ENCODE measurements at regions not wholly inside any gene's neighbourhood (a gene's known extent, or its start where the extent isn't known, plus 50 kb on each side); places are given as distances from the start of the nearest gene placed in this dataset.

DNA sequence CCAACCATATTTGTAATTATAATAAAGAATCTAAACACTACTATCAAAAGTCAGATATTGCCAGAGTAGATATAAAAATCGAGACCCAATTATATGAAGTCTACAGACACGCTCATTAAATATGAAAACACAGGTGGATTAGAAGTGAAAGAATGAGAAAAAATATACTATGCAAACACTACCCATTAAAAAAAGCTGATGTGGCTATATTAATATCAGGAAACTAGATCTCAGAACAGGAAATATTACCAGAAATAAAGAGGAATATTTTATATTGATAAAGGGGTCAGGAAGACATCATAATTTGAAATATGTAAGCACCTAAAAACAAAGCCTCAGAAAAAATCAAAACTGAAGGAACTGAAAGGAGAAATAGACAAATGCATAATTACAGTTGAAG lies 88.3 kb downstream of the URB2 start (continued):
- no peak for TF ChIP-seq ZBTB21 (CRISPR knock-in tag; IDR thresholded peaks at IDR 0.05; ENCODE audit: borderline replicate concordance)
- TF ChIP-seq ZNF219 (CRISPR knock-in tag; IDR thresholded peaks at IDR 0.05; ENCODE audit: borderline replicate concordance) = no peak
- no peak for TF ChIP-seq GABPB1 (CRISPR knock-in tag; IDR thresholded peaks at IDR 0.05)
- TF ChIP-seq ESRRA (CRISPR knock-in tag; IDR thresholded peaks at IDR 0.05; ENCODE audit: borderline replicate concordance) = no peak

DNA sequence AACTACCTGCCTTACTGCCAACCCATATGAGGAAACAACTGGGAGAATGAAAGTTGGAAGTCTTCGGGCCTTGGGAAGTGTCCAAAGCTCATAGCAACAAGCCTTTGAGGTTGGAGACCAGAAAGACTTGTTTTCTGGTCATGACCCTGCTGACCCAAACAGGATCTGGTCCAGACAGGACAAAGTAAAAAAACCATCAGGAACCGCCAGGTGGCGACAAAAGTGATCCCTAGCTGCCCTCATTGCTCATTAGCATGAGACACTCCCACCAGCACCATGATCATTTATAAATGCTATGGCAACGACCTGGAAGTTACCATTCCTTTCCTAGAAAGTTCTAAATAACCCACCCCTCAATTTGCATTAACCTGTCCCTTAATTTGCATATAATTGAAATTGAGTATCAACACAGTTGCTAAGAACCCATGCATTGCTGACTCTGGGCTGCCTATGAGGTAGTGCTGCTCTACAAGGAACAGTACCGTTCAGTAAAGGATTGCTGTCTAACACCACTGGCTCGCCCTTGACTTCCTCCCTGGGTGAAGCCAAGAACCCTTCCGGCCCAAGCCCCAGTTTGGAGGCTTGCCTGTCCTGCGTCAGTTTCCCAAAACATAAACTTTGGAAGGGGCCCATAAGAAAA lies 89.0 kb downstream of the URB2 start:
- TF ChIP-seq GTF2I (CRISPR knock-in tag; conservative IDR thresholded peaks at IDR 0.05) (no peak), SMAD4 (CRISPR knock-in tag; IDR thresholded peaks at IDR 0.05) (no peak), ZNF263 (CRISPR knock-in tag; IDR thresholded peaks at IDR 0.05; ENCODE audit: low read depth) (no peak), ZNF416 (CRISPR knock-in tag; IDR thresholded peaks at IDR 0.05) (no peak), TEAD4 (CRISPR knock-in tag; IDR thresholded peaks at IDR 0.05) (no peak), NR3C1 (CRISPR knock-in tag; conservative IDR thresholded peaks at IDR 0.05; ENCODE audit: low read depth) (no peak), FOXJ3 (CRISPR knock-in tag; IDR thresholded peaks at IDR 0.05; ENCODE audit: borderline replicate concordance) (no peak)
- TF ChIP-seq, protein P1, sequence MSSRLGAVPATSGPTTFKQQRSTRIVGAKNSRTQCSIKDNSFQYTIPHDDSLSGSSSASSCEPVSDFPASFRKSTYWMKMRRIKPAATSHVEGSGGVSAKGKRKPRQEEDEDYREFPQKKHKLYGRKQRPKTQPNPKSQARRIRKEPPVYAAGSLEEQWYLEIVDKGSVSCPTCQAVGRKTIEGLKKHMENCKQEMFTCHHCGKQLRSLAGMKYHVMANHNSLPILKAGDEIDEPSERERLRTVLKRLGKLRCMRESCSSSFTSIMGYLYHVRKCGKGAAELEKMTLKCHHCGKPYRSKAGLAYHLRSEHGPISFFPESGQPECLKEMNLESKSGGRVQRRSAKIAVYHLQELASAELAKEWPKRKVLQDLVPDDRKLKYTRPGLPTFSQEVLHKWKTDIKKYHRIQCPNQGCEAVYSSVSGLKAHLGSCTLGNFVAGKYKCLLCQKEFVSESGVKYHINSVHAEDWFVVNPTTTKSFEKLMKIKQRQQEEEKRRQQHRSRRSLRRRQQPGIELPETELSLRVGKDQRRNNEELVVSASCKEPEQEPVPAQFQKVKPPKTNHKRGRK (CRISPR knock-in tag; IDR thresholded peaks at IDR 0.05; ENCODE audit: borderline replicate concordance) = no peak
- TF ChIP-seq, protein P2, sequence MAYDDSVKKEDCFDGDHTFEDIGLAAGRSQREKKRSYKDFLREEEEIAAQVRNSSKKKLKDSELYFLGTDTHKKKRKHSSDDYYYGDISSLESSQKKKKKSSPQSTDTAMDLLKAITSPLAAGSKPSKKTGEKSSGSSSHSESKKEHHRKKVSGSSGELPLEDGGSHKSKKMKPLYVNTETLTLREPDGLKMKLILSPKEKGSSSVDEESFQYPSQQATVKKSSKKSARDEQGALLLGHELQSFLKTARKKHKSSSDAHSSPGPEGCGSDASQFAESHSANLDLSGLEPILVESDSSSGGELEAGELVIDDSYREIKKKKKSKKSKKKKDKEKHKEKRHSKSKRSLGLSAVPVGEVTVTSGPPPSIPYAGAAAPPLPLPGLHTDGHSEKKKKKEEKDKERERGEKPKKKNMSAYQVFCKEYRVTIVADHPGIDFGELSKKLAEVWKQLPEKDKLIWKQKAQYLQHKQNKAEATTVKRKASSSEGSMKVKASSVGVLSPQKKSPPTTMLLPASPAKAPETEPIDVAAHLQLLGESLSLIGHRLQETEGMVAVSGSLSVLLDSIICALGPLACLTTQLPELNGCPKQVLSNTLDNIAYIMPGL (CRISPR knock-in tag; IDR thresholded peaks at IDR 0.05) = no peak
- TF ChIP-seq, protein P3, sequence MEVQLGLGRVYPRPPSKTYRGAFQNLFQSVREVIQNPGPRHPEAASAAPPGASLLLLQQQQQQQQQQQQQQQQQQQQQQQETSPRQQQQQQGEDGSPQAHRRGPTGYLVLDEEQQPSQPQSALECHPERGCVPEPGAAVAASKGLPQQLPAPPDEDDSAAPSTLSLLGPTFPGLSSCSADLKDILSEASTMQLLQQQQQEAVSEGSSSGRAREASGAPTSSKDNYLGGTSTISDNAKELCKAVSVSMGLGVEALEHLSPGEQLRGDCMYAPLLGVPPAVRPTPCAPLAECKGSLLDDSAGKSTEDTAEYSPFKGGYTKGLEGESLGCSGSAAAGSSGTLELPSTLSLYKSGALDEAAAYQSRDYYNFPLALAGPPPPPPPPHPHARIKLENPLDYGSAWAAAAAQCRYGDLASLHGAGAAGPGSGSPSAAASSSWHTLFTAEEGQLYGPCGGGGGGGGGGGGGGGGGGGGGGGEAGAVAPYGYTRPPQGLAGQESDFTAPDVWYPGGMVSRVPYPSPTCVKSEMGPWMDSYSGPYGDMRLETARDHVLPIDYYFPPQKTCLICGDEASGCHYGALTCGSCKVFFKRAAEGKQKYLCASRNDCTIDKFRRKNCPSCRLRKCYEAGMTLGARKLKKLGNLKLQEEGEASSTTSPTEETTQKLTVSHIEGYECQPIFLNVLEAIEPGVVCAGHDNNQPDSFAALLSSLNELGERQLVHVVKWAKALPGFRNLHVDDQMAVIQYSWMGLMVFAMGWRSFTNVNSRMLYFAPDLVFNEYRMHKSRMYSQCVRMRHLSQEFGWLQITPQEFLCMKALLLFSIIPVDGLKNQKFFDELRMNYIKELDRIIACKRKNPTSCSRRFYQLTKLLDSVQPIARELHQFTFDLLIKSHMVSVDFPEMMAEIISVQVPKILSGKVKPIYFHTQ (CRISPR knock-in tag; IDR thresholded peaks at IDR 0.05) = no peak
- Mint-ChIP-seq H3K27ac (0 out of 2 replicates have a peak overlapping the region, but pooled peaks have one; percentile 37), H3K27me3 (ENCODE audit: low read depth) (no peaks in the 10 kb centered on the region), H3K4me1 (peaks cover 43% of the 10 kb centered on the region), H3K9me3 (peaks cover 21% of the 10 kb centered on the region), H3K4me3 (no peak overlapping the region), H3K36me3 (peaks cover 15% of the 10 kb centered on the region)
- ChIA-PET POLR2A (no interaction called here), CTCF (interaction anchor here (1.1 to 2.5 kb wide), 5 partner anchors 17 to 134 kb away, joined by 3 to 13 read pairs (median 6); no protein-coding TSS in a partner anchor)
- peak; percentile 56 for DNase-seq (ENCODE audit: low spot score)
- ATAC-seq = peak; percentile 43

DNA sequence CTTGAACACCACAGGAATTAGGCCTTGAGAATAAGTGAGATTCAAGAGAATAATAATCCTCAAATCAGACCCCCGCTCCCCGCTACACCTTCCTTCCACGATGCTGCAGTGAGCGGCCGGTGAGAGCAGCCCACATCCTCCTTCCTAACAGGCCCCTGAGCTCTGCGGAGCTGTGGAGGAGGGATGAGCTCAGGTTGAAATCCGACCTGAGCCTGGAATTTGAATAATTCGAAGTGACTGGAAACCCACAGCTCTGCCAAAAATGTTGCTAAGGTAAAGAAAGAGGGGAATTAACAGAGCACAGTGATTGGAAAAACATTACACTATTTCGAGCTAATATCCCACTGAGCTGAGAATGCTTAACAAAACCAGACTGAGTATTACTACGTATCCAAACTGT lies 90.0 kb downstream of the URB2 start:
- peaks cover 33% of the 10 kb centered on the region for H3K4me1 Mint-ChIP-seq
- ATAC-seq = peak; percentile 96
- H3K27me3 Mint-ChIP-seq (ENCODE audit: low read depth) = no peaks in the 10 kb centered on the region
- CTCF ChIA-PET = interaction anchor here (1.0 to 2.5 kb wide), 5 partner anchors 10 to 157 kb away, joined by 3 to 13 read pairs (median 6); no protein-coding TSS in a partner anchor
- H3K9me3 Mint-ChIP-seq = peaks cover 30% of the 10 kb centered on the region
- H3K27ac Mint-ChIP-seq = peak overlapping the region; percentile 37; the same call in 1 of the 2 replicates
- H3K4me3 Mint-ChIP-seq = no peak overlapping the region
- POLR2A ChIA-PET = no interaction called here
- H3K36me3 Mint-ChIP-seq = peaks cover 24% of the 10 kb centered on the region
- DNase-seq (ENCODE audit: low spot score) = peak; percentile 57
- TF ChIP-seq OVOL2 (CRISPR knock-in tag; IDR thresholded peaks at IDR 0.05; ENCODE audit: borderline replicate concordance) (no peak), ZBTB21 (CRISPR knock-in tag; IDR thresholded peaks at IDR 0.05; ENCODE audit: borderline replicate concordance) (no peak), MYBL2 (CRISPR knock-in tag; IDR thresholded peaks at IDR 0.05) (no peak), SMAD4 (CRISPR knock-in tag; IDR thresholded peaks at IDR 0.05) (no peak), ZNF232 (CRISPR knock-in tag; IDR thresholded peaks at IDR 0.05) (no peak), GTF2I (CRISPR knock-in tag; conservative IDR thresholded peaks at IDR 0.05) (no peak), EMX1 (CRISPR knock-in tag; IDR thresholded peaks at IDR 0.05) (no peak)
- TF ChIP-seq, protein P1 (CRISPR knock-in tag; IDR thresholded peaks at IDR 0.05; ENCODE audit: borderline replicate concordance) = no peak
- TF ChIP-seq, protein P4, sequence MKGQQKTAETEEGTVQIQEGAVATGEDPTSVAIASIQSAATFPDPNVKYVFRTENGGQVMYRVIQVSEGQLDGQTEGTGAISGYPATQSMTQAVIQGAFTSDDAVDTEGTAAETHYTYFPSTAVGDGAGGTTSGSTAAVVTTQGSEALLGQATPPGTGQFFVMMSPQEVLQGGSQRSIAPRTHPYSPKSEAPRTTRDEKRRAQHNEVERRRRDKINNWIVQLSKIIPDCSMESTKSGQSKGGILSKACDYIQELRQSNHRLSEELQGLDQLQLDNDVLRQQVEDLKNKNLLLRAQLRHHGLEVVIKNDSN (CRISPR knock-in tag; IDR thresholded peaks at IDR 0.05) = no peak
- TF ChIP-seq, protein P5, sequence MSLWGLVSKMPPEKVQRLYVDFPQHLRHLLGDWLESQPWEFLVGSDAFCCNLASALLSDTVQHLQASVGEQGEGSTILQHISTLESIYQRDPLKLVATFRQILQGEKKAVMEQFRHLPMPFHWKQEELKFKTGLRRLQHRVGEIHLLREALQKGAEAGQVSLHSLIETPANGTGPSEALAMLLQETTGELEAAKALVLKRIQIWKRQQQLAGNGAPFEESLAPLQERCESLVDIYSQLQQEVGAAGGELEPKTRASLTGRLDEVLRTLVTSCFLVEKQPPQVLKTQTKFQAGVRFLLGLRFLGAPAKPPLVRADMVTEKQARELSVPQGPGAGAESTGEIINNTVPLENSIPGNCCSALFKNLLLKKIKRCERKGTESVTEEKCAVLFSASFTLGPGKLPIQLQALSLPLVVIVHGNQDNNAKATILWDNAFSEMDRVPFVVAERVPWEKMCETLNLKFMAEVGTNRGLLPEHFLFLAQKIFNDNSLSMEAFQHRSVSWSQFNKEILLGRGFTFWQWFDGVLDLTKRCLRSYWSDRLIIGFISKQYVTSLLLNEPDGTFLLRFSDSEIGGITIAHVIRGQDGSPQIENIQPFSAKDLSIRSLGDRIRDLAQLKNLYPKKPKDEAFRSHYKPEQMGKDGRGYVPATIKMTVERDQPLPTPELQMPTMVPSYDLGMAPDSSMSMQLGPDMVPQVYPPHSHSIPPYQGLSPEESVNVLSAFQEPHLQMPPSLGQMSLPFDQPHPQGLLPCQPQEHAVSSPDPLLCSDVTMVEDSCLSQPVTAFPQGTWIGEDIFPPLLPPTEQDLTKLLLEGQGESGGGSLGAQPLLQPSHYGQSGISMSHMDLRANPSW (CRISPR knock-in tag; conservative IDR thresholded peaks at IDR 0.05; ENCODE audit: low read depth) = no peak
